Right atrium auricular region (tissue), 2 donors: ENCODE measurements at regions not wholly inside any gene's neighbourhood (a gene's known extent, or its start where the extent isn't known, plus 50 kb on each side); places are given as distances from the start of the nearest gene placed in this dataset.

ENCODE experiments used
- DNase-seq: peaks from one replicate; pipeline ENCODE4 v3.0.0-alpha.2; 2019; ENCODE audit warnings: low spot score
- H3K27ac ChIP-seq, 2 donors: fragments of 200-600 bp; sonication (generic); 1 replicate in 1 of 2; 2 replicates in 1 of 2; pipeline ENCODE4 v1.5.1; 2016 to 2019
- H3K27me3 ChIP-seq, 2 donors: fragments of 200-600 bp; sonication (generic); one replicate each; pipeline versions ENCODE4 v1.5.1 to v1.6.0; 2017 to 2019
- H3K36me3 ChIP-seq: fragments of 200-600 bp; sonication (generic); one replicate; pipeline ENCODE4 v1.5.1; 2016
- H3K4me1 ChIP-seq, 2 donors: fragments of 200-600 bp; sonication (generic); one replicate each; pipeline versions ENCODE4 v1.5.1 to v1.6.0; 2017 to 2019
- H3K4me3 ChIP-seq, 2 donors: fragments of 200-600 bp; sonication (generic); 1 replicate in 1 of 2; 2 replicates in 1 of 2; pipeline ENCODE4 v1.5.1; 2017 to 2019; ENCODE audit warnings: mild to moderate bottlenecking in 1 of 2, moderate library complexity in 1 of 2
- H3K9me3 ChIP-seq, 2 donors: fragments of 200-600 bp; sonication (generic); one replicate each; pipeline ENCODE4 v1.5.1; 2019
- TF ChIP-seq, protein P1 (sequence below), 2 donors: fragments of 200-600 bp; sonication (generic); IDR thresholded peaks; one replicate each; pipeline ENCODE4 v1.5.1; 2019; ENCODE audit warnings: antibody characterized with exemption in 2 of 2

DNA sequence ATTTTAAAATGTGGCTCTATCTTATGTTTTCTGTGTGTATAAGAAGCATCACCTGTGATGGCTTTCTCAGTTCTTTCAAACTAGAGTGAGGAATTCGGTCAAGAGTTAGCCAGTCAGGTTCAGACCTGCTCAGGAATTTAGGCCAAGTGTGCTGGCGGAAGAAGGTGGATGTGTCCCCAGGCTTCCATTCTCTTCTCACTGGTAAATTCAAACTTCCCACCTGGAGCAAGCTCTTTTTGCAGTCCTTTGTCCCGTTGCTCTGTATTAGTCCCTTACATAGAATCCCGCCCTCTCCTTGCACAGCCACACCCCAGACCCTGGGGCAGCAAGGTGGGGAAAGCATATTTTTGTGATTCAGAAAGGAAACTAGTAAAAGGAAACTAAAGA, 124.7 kb upstream of the PWP1 start:
- no peak for DNase-seq
- no peaks in the 10 kb centered on the region for H3K36me3 ChIP-seq
- no peak overlapping the region for H3K4me3 ChIP-seq
- no peaks in the 10 kb centered on the region for H3K27me3 ChIP-seq
- no peak overlapping the region for H3K27ac ChIP-seq
- H3K4me1 ChIP-seq: no peaks in the 10 kb centered on the region
- TF ChIP-seq, protein P1, sequence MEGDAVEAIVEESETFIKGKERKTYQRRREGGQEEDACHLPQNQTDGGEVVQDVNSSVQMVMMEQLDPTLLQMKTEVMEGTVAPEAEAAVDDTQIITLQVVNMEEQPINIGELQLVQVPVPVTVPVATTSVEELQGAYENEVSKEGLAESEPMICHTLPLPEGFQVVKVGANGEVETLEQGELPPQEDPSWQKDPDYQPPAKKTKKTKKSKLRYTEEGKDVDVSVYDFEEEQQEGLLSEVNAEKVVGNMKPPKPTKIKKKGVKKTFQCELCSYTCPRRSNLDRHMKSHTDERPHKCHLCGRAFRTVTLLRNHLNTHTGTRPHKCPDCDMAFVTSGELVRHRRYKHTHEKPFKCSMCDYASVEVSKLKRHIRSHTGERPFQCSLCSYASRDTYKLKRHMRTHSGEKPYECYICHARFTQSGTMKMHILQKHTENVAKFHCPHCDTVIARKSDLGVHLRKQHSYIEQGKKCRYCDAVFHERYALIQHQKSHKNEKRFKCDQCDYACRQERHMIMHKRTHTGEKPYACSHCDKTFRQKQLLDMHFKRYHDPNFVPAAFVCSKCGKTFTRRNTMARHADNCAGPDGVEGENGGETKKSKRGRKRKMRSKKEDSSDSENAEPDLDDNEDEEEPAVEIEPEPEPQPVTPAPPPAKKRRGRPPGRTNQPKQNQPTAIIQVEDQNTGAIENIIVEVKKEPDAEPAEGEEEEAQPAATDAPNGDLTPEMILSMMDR (IDR thresholded peaks at IDR 0.05): no peak
- H3K9me3 ChIP-seq: no peaks in the 10 kb centered on the region

DNA sequence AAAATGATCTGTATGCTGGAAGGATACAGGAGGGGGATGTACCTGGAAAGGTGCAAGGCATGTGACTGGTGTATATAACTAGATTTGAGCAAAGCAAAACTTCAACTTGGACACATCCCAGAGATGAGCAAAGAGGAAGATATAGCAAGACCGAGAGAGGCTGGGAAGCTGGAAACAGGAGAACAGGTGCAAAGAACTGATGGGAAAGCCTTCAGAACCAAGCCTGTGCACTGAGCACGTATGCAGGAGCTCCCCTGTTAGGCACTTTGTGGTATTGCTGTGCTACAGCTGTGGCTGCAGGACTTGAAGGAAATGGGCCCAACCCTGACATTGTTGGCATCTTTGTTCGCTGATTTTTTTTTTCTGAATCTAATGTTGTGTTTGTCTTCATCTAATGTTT, 120.7 kb upstream of the PWP1 start:
- no peaks in the 10 kb centered on the region for H3K36me3 ChIP-seq
- no peak for DNase-seq
- no peaks in the 10 kb centered on the region for H3K9me3 ChIP-seq
- TF ChIP-seq, protein P1 (IDR thresholded peaks at IDR 0.05): peak in 1 of 2 donors; percentile 25
- no peaks in the 10 kb centered on the region for H3K27me3 ChIP-seq
- no peak overlapping the region for H3K27ac ChIP-seq
- H3K4me3 ChIP-seq: no peak overlapping the region
- H3K4me1 ChIP-seq: no peaks in the 10 kb centered on the region

DNA sequence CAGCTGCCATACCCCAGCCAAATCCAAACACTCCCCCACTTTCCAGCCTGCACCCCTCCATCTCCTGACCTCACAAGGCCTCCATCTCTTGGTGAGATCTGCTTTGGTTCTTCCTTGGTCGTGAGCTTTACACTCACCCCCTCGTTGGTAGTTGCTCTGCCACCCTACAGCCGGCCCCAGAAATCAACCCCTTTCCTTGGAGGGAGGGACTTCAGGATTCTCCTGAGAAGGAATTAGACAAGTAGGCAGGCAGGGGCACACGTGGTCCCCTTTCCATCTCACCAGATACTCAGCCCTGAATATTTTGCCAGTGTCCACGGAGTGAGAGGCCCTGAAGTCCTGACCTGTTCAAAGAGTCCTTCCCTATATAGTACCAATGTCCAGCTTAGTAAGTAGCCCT, 120.0 kb upstream of the PWP1 start:
- no peak overlapping the region for H3K27ac ChIP-seq
- no peak overlapping the region for H3K4me3 ChIP-seq
- H3K4me1 ChIP-seq: no peaks in the 10 kb centered on the region
- TF ChIP-seq, protein P1 (IDR thresholded peaks at IDR 0.05): no peak
- no peaks in the 10 kb centered on the region for H3K27me3 ChIP-seq
- no peak for DNase-seq
- no peaks in the 10 kb centered on the region for H3K36me3 ChIP-seq
- H3K9me3 ChIP-seq: no peaks in the 10 kb centered on the region

DNA sequence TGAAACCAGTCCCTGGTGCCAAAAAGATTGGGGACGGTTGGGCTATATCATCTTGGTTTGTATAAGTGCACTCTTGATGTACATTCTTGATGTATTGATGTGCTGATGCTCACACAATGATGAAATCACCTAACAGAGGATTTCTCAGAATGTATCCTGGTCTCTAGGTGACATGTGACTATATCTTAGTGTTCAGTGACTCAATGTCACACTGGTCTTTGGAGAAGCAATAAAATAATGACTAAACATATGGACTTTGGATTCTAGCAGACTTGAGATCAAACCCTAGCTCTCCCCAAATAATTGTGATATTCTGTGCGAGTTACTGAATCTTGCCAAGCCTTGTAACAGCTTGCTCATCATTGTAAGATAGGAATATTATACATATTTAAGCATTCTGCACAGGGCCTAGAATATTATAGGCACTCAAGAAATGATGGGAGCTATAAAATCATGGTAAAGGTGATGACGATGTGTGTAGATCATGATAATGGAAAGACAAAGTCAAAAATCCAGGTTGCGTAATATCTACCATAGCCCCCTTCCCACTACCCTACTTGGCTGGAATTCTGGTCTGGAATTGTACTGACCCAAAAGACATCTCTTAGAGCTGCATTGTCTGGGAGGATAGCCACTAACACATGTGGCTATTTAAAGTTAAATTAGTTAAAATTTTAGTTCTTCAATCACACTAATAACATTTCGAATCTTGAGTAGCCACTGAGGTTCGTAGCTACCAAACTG, 117.6 kb upstream of the PWP1 start:
- no peak overlapping the region for H3K27ac ChIP-seq
- H3K9me3 ChIP-seq: no peaks in the 10 kb centered on the region
- H3K4me1 ChIP-seq: no peaks in the 10 kb centered on the region
- no peak overlapping the region for H3K4me3 ChIP-seq
- DNase-seq: no peak
- TF ChIP-seq, protein P1 (IDR thresholded peaks at IDR 0.05): no peak
- no peaks in the 10 kb centered on the region for H3K27me3 ChIP-seq
- H3K36me3 ChIP-seq: no peaks in the 10 kb centered on the region

DNA sequence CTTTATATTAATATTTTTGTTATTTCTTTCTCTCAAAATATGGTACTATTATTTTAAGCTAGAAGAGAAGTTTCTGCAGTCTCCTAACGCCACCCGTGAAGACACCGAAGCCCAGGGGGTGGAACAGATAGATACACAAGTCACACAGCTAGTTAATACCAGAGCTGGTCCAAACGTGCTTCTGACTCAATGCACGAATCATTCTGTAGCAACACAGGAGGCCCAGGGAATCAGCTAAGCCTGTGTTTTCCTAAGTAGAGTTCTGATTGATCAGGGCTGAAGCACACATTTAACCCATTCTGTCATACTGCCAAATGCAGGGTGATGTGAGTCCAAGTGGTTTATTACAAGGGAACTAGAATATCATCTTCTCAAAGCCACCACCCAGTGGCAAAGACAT, 116.9 kb upstream of the PWP1 start:
- Histone ChIP-seq H3K4me3 (no peak overlapping the region), H3K4me1 (no peaks in the 10 kb centered on the region), H3K9me3 (no peaks in the 10 kb centered on the region), H3K27ac (no peak overlapping the region), H3K36me3 (no peaks in the 10 kb centered on the region), H3K27me3 (no peaks in the 10 kb centered on the region)
- TF ChIP-seq, protein P1 (IDR thresholded peaks at IDR 0.05): no peak
- no peak for DNase-seq

DNA sequence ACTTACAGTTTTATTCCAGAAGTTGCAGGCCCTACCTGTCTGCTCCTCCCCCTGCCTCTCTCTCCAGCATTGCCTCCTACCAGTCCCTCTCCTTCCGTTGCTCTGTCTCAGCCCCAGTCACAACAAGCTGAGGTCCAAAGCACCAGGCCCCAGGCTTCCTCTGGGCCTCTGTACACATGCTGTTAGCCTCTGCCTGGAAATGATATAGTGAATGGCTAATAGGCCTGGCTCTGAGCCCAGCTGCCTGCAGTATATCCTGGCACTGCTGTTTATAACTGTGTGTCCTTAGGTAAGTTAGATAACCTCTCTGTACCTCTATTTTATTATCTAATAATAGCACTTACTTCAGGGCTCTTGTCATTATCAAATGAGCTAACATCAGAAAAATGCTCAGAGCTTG, 114.9 kb upstream of the PWP1 start:
- H3K4me3 ChIP-seq: no peak overlapping the region
- no peak overlapping the region for H3K27ac ChIP-seq
- DNase-seq: no peak
- H3K9me3 ChIP-seq: no peaks in the 10 kb centered on the region
- TF ChIP-seq, protein P1 (IDR thresholded peaks at IDR 0.05): no peak
- H3K27me3 ChIP-seq: no peaks in the 10 kb centered on the region
- H3K36me3 ChIP-seq: no peaks in the 10 kb centered on the region
- H3K4me1 ChIP-seq: no peaks in the 10 kb centered on the region
